Testis (tissue), 2 donors: ENCODE measurements at regions not wholly inside any gene's neighbourhood (a gene's known extent, or its start where the extent isn't known, plus 50 kb on each side); places are given as distances from the start of the nearest gene placed in this dataset.

Experiments
- DNase-seq: peaks from one replicate; pipeline ENCODE4 v3.0.0-alpha.2; 2019
- H3K27ac ChIP-seq, 2 donors: fragments of 200-600 bp; sonication (generic); one replicate each; pipeline ENCODE4 v1.5.1; 2019
- H3K27me3 ChIP-seq: fragments of 200-600 bp; sonication (generic); one replicate; pipeline ENCODE4 v1.5.1; 2019
- H3K36me3 ChIP-seq: fragments of 200-600 bp; sonication (generic); one replicate; pipeline ENCODE4 v1.5.1; 2017; ENCODE audit warnings: low read depth; ENCODE audit errors: missing control alignments
- H3K4me1 ChIP-seq: fragments of 200-600 bp; sonication (generic); one replicate; pipeline ENCODE4 v1.5.1; 2019
- H3K4me3 ChIP-seq, 2 donors: fragments of 200-600 bp; sonication (generic); one replicate each; pipeline ENCODE4 v1.5.1; 2017 to 2019
- H3K9me3 ChIP-seq: fragments of 200-600 bp; sonication (generic); one replicate; pipeline ENCODE4 v1.5.1; 2017
- POLR2A ChIP-seq: fragments of 450-650 bp; IDR thresholded peaks from one replicate; pipeline ENCODE4 v1.6.1; 2017; ENCODE audit warnings: antibody characterized with exemption, mild to moderate bottlenecking, moderate library complexity
- WGBS, 2 donors: methylation state at CpG; one replicate each; pipeline ENCODE4 v1.1.5; 2018; 5-methylcytosine and 5-hydroxymethylcytosine counted together
- intact Hi-C: fragments of 100-400 bp; cut with DNase I; formaldehyde crosslinking; loops from one replicate; pipeline ENCODE4 v1.15.1; 2023; ENCODE audit warnings: low total_unique reads
- TF ChIP-seq, protein P1 (sequence below), 3 experiments: fragments of 450-650 bp in 2 of 3; fragments of 200-600 bp in 1 of 3; sonication (generic) in 1 of 3; IDR thresholded peaks; one replicate each; pipeline ENCODE4 v1.5.1; 2016 to 2019; ENCODE audit warnings: antibody characterized with exemption in 3 of 3, mild to moderate bottlenecking in 2 of 3, moderate library complexity in 1 of 3

GRCh38 chrX:145687707-145688106, 129.9 kb upstream of the SLITRK2 start:
- Histone ChIP-seq H3K4me3 (no peak overlapping the region), H3K36me3 (no peaks in the 10 kb centered on the region), H3K4me1 (no peaks in the 10 kb centered on the region), H3K27me3 (no peaks in the 10 kb centered on the region), H3K9me3 (no peaks in the 10 kb centered on the region), H3K27ac (no peak overlapping the region)
- TF ChIP-seq POLR2A, result no peak
- TF ChIP-seq, protein P1, sequence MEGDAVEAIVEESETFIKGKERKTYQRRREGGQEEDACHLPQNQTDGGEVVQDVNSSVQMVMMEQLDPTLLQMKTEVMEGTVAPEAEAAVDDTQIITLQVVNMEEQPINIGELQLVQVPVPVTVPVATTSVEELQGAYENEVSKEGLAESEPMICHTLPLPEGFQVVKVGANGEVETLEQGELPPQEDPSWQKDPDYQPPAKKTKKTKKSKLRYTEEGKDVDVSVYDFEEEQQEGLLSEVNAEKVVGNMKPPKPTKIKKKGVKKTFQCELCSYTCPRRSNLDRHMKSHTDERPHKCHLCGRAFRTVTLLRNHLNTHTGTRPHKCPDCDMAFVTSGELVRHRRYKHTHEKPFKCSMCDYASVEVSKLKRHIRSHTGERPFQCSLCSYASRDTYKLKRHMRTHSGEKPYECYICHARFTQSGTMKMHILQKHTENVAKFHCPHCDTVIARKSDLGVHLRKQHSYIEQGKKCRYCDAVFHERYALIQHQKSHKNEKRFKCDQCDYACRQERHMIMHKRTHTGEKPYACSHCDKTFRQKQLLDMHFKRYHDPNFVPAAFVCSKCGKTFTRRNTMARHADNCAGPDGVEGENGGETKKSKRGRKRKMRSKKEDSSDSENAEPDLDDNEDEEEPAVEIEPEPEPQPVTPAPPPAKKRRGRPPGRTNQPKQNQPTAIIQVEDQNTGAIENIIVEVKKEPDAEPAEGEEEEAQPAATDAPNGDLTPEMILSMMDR (IDR thresholded peaks at IDR 0.05), result no peak
- DNase-seq, result no peak
- intact Hi-C loops, result no loop called here
- 75 to 85% methylated on average over 1 of the region's 1 CpG for WGBS, 2 donors

DNA sequence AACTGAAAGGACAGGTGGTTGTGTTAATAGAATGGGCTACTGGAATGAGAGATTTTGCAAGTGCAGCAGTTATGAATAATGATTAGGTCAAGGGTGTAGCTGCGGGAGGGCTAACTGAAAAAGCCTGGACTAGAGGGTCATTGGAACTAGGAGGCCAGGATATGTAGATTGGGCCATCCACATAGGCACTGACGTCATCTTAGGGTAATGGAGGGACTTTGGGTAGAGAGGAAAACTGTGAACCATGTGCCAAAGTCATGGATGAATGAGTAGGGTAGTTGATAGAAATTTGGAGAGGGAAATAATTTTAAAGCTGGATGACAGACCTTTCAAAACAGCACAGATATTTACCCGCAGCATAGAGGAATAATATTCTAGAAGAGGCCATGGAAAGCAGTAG, 123.6 kb upstream of the SLITRK2 start:
- Histone ChIP-seq H3K4me3 (no peak overlapping the region), H3K36me3 (no peaks in the 10 kb centered on the region), H3K4me1 (no peaks in the 10 kb centered on the region), H3K9me3 (no peaks in the 10 kb centered on the region), H3K27me3 (no peaks in the 10 kb centered on the region), H3K27ac (no peak overlapping the region)
- intact Hi-C loops, result no loop called here
- 85 to 89% methylated on average over 3 of the region's 3 CpGs for WGBS, 2 donors
- DNase-seq, result no peak
- no peak for TF ChIP-seq POLR2A
- TF ChIP-seq, protein P1 (IDR thresholded peaks at IDR 0.05), result no peak

DNA sequence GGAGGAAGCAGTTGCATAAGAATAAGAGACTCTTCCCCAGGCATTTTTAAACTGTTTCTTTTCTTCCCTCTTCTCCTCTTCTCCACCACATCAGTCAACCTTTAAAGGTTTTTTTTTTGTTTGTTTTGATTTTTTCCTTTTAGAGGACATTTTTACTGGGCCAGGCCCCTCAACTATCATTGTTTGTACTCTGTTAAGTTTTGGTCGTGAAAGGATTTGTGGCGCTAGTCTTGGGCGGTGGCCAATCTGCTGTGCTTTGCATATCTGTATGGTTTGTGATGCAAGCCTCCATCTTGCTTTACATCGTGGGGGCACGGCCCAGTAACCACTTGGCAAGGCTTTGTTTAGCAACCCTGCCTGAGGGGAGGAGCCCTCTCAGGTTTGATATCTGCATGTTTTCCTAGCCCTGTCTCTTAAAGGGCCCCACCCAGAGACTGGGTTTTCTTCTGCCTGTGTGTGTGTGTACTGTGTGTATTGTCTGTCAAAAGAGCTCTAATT, 101.9 kb upstream of the SLITRK2 start:
- TF ChIP-seq, protein P1 (IDR thresholded peaks at IDR 0.05), result no peak
- no peak for TF ChIP-seq POLR2A
- H3K4me3 ChIP-seq, result no peak overlapping the region

GRCh38 chrX:145716226-145716625, 101.4 kb upstream of the SLITRK2 start:
- WGBS, 2 donors, result 68 to 69% methylated on average over 2 of the region's 2 CpGs
- Histone ChIP-seq H3K9me3 (no peaks in the 10 kb centered on the region), H3K4me3 (no peak overlapping the region), H3K4me1 (no peaks in the 10 kb centered on the region), H3K36me3 (no peaks in the 10 kb centered on the region), H3K27ac (no peak overlapping the region), H3K27me3 (no peaks in the 10 kb centered on the region)
- intact Hi-C loops, result no loop called here
- DNase-seq, result no peak
- TF ChIP-seq POLR2A, result no peak
- TF ChIP-seq, protein P1 (IDR thresholded peaks at IDR 0.05), result no peak

More for the DNA sequence above, 101.9 kb upstream of the SLITRK2 start:
- no peaks in the 10 kb centered on the region for H3K27me3 ChIP-seq
- no peaks in the 10 kb centered on the region for H3K4me1 ChIP-seq
- H3K9me3 ChIP-seq, result no peaks in the 10 kb centered on the region
- no peaks in the 10 kb centered on the region for H3K36me3 ChIP-seq
- DNase-seq, result no peak
- intact Hi-C loops, result no loop called here
- WGBS, 2 donors, result 45 to 54% methylated on average over 5 of the region's 5 CpGs
- H3K27ac ChIP-seq, result no peak overlapping the region

DNA sequence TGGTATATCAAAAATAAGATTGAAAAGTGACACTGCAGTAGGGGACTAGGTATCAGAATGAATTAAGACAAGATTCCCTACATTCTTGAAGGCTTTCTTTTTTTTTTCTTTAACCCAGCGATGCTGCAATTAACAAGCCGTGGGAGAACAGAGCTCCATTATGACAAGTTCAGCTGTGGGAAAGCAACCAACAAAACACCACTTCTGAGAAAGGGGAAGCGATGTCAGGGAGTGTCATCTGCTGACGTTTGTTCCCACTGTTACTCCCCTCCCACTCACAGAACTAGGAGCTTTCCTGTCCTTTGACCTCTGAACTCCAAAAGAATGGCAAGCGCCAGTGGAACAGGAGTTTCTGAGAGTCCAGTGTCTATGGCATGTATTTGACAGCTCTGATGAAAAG, 90.2 kb upstream of the SLITRK2 start:
- no peak overlapping the region for H3K4me3 ChIP-seq
- H3K27ac ChIP-seq, result no peak overlapping the region
- WGBS, 2 donors, result 49 to 61% methylated on average over 5 of the region's 5 CpGs
- no peaks in the 10 kb centered on the region for H3K4me1 ChIP-seq
- no peak for TF ChIP-seq POLR2A
- TF ChIP-seq, protein P1 (IDR thresholded peaks at IDR 0.05), result no peak
- H3K9me3 ChIP-seq, result no peaks in the 10 kb centered on the region
- intact Hi-C loops, result no loop called here
- no peaks in the 10 kb centered on the region for H3K36me3 ChIP-seq
- DNase-seq, result no peak
- no peaks in the 10 kb centered on the region for H3K27me3 ChIP-seq
